ENCODE measurements at regions not wholly inside any gene's neighbourhood (a gene's known extent, or its start where the extent isn't known, plus 50 kb on each side); places are given as distances from the start of the nearest gene placed in this dataset.
"Not testable (repeated sequence)": the region's sequence is repeated elsewhere in the genome, so short reads cannot be mapped to it uniquely, and the experiment has no call there.

- no peak overlapping the region for H2AFZ ChIP-seq (ENCODE audit: low read length, unreplicated experiment)
- H3K27me3 ChIP-seq (ENCODE audit: insufficient read depth, low read length), result no peaks in the 10 kb centered on the region
- no peaks in the 10 kb centered on the region for H3K4me1 ChIP-seq (ENCODE audit: control insufficient read depth, insufficient read depth, low read length, unreplicated experiment)
- no peak overlapping the region for H3K4me3 ChIP-seq (ENCODE audit: low read depth, low read length)
- no peak overlapping the region for H3K27ac ChIP-seq (ENCODE audit: low read depth, low read length)
- no peaks in the 10 kb centered on the region for H3K79me2 ChIP-seq (ENCODE audit: control insufficient read depth, insufficient read depth, low read length, unreplicated experiment)
- no peaks in the 10 kb centered on the region for H3K36me3 ChIP-seq (ENCODE audit: insufficient read depth, low read length)
These were observed 81.4 kb upstream of the TBC1D5 start for GRCh38 chr3:17823816-17824215.

GRCh38 chr3:17823036-17823435, 80.6 kb upstream of the TBC1D5 start:
- H3K27me3 ChIP-seq (ENCODE audit: insufficient read depth, low read length), result no peaks in the 10 kb centered on the region
- H3K27ac ChIP-seq (ENCODE audit: low read depth, low read length), result no peak overlapping the region
- no peak overlapping the region for H3K4me3 ChIP-seq (ENCODE audit: low read depth, low read length)
- H3K36me3 ChIP-seq (ENCODE audit: insufficient read depth, low read length), result no peaks in the 10 kb centered on the region
- no peaks in the 10 kb centered on the region for H3K4me1 ChIP-seq (ENCODE audit: control insufficient read depth, insufficient read depth, low read length, unreplicated experiment)
- H2AFZ ChIP-seq (ENCODE audit: low read length, unreplicated experiment), result no peak overlapping the region
- no peaks in the 10 kb centered on the region for H3K79me2 ChIP-seq (ENCODE audit: control insufficient read depth, insufficient read depth, low read length, unreplicated experiment)

- H3K4me1 ChIP-seq (ENCODE audit: control insufficient read depth, insufficient read depth, low read length, unreplicated experiment), result no peaks in the 10 kb centered on the region
- no peaks in the 10 kb centered on the region for H3K27me3 ChIP-seq (ENCODE audit: insufficient read depth, low read length)
- no peaks in the 10 kb centered on the region for H3K79me2 ChIP-seq (ENCODE audit: control insufficient read depth, insufficient read depth, low read length, unreplicated experiment)
- H3K27ac ChIP-seq (ENCODE audit: low read depth, low read length), result no peak overlapping the region
- no peak overlapping the region for H3K4me3 ChIP-seq (ENCODE audit: low read depth, low read length)
- H2AFZ ChIP-seq (ENCODE audit: low read length, unreplicated experiment), result no peak overlapping the region
- H3K36me3 ChIP-seq (ENCODE audit: insufficient read depth, low read length), result no peaks in the 10 kb centered on the region
These were observed 78.3 kb upstream of the TBC1D5 start for GRCh38 chr3:17820704-17821103.

GRCh38 chr3:17820275-17820674, 77.8 kb upstream of the TBC1D5 start:
- Histone ChIP-seq H3K27ac (ENCODE audit: low read depth, low read length) (no peak overlapping the region), H3K4me3 (ENCODE audit: low read depth, low read length) (no peak overlapping the region), H3K4me1 (ENCODE audit: control insufficient read depth, insufficient read depth, low read length, unreplicated experiment) (no peaks in the 10 kb centered on the region), H3K79me2 (ENCODE audit: control insufficient read depth, insufficient read depth, low read length, unreplicated experiment) (no peaks in the 10 kb centered on the region), H3K36me3 (ENCODE audit: insufficient read depth, low read length) (no peaks in the 10 kb centered on the region), H2AFZ (ENCODE audit: low read length, unreplicated experiment) (no peak overlapping the region), H3K27me3 (ENCODE audit: insufficient read depth, low read length) (no peaks in the 10 kb centered on the region)

GRCh38 chr3:17817973-17818372, 75.5 kb upstream of the TBC1D5 start:
- H3K27me3 ChIP-seq (ENCODE audit: insufficient read depth, low read length); H2AFZ ChIP-seq (ENCODE audit: low read length, unreplicated experiment); H3K4me1 ChIP-seq (ENCODE audit: control insufficient read depth, insufficient read depth, low read length, unreplicated experiment); H3K27ac ChIP-seq (ENCODE audit: low read depth, low read length); H3K79me2 ChIP-seq (ENCODE audit: control insufficient read depth, insufficient read depth, low read length, unreplicated experiment); H3K36me3 ChIP-seq (ENCODE audit: insufficient read depth, low read length); H3K4me3 ChIP-seq (ENCODE audit: low read depth, low read length): not testable (repeated sequence)

GRCh38 chr3:17817545-17817944, 75.1 kb upstream of the TBC1D5 start:
- no peaks in the 10 kb centered on the region for H3K4me1 ChIP-seq (ENCODE audit: control insufficient read depth, insufficient read depth, low read length, unreplicated experiment)
- H2AFZ ChIP-seq (ENCODE audit: low read length, unreplicated experiment), result no peak overlapping the region
- no peak overlapping the region for H3K27ac ChIP-seq (ENCODE audit: low read depth, low read length)
- H3K36me3 ChIP-seq (ENCODE audit: insufficient read depth, low read length), result no peaks in the 10 kb centered on the region
- no peaks in the 10 kb centered on the region for H3K27me3 ChIP-seq (ENCODE audit: insufficient read depth, low read length)
- no peak overlapping the region for H3K4me3 ChIP-seq (ENCODE audit: low read depth, low read length)
- no peaks in the 10 kb centered on the region for H3K79me2 ChIP-seq (ENCODE audit: control insufficient read depth, insufficient read depth, low read length, unreplicated experiment)

GRCh38 chr3:17816839-17817238, 74.4 kb upstream of the TBC1D5 start:
- H3K79me2 ChIP-seq (ENCODE audit: control insufficient read depth, insufficient read depth, low read length, unreplicated experiment), result not testable (repeated sequence)

GRCh38 chr3:17812328-17812727, 69.9 kb upstream of the TBC1D5 start:
- H3K4me1 ChIP-seq (ENCODE audit: control insufficient read depth, insufficient read depth, low read length, unreplicated experiment), result peaks cover 19% of the 10 kb centered on the region
- H3K79me2 ChIP-seq (ENCODE audit: control insufficient read depth, insufficient read depth, low read length, unreplicated experiment); H2AFZ ChIP-seq (ENCODE audit: low read length, unreplicated experiment); H3K4me3 ChIP-seq (ENCODE audit: low read depth, low read length); H3K27me3 ChIP-seq (ENCODE audit: insufficient read depth, low read length); H3K27ac ChIP-seq (ENCODE audit: low read depth, low read length); H3K36me3 ChIP-seq (ENCODE audit: insufficient read depth, low read length): not testable (repeated sequence)

More at GRCh38 chr3:17816839-17817238, 74.4 kb upstream of the TBC1D5 start:
- H3K36me3 ChIP-seq (ENCODE audit: insufficient read depth, low read length); H3K4me1 ChIP-seq (ENCODE audit: control insufficient read depth, insufficient read depth, low read length, unreplicated experiment); H3K27me3 ChIP-seq (ENCODE audit: insufficient read depth, low read length); H2AFZ ChIP-seq (ENCODE audit: low read length, unreplicated experiment); H3K27ac ChIP-seq (ENCODE audit: low read depth, low read length); H3K4me3 ChIP-seq (ENCODE audit: low read depth, low read length): not testable (repeated sequence)

- Histone ChIP-seq H3K4me3 (ENCODE audit: low read depth, low read length) (no peak overlapping the region), H3K79me2 (ENCODE audit: control insufficient read depth, insufficient read depth, low read length, unreplicated experiment) (no peaks in the 10 kb centered on the region), H2AFZ (ENCODE audit: low read length, unreplicated experiment) (no peak overlapping the region), H3K27me3 (ENCODE audit: insufficient read depth, low read length) (no peaks in the 10 kb centered on the region), H3K36me3 (ENCODE audit: insufficient read depth, low read length) (no peaks in the 10 kb centered on the region), H3K27ac (ENCODE audit: low read depth, low read length) (no peak overlapping the region), H3K4me1 (ENCODE audit: control insufficient read depth, insufficient read depth, low read length, unreplicated experiment) (peaks cover 19% of the 10 kb centered on the region)
These were observed 69.2 kb upstream of the TBC1D5 start for GRCh38 chr3:17811646-17812045.

- Histone ChIP-seq H3K27ac (ENCODE audit: low read depth, low read length) (no peak overlapping the region), H2AFZ (ENCODE audit: low read length, unreplicated experiment) (peak overlapping the region; percentile 16), H3K27me3 (ENCODE audit: insufficient read depth, low read length) (no peaks in the 10 kb centered on the region)
These were observed 68.3 kb upstream of the TBC1D5 start for GRCh38 chr3:17810759-17811158.

GRCh38 chr3:17808994-17809393, 66.6 kb upstream of the TBC1D5 start:
- Histone ChIP-seq H3K4me3 (ENCODE audit: low read depth, low read length) (no peak overlapping the region), H3K79me2 (ENCODE audit: control insufficient read depth, insufficient read depth, low read length, unreplicated experiment) (no peaks in the 10 kb centered on the region)

More at GRCh38 chr3:17810759-17811158, 68.3 kb upstream of the TBC1D5 start:
- H3K4me3 ChIP-seq (ENCODE audit: low read depth, low read length), result no peak overlapping the region
- H3K79me2 ChIP-seq (ENCODE audit: control insufficient read depth, insufficient read depth, low read length, unreplicated experiment), result no peaks in the 10 kb centered on the region
- H3K36me3 ChIP-seq (ENCODE audit: insufficient read depth, low read length), result no peaks in the 10 kb centered on the region
- H3K4me1 ChIP-seq (ENCODE audit: control insufficient read depth, insufficient read depth, low read length, unreplicated experiment), result peaks cover 19% of the 10 kb centered on the region

More at GRCh38 chr3:17808994-17809393, 66.6 kb upstream of the TBC1D5 start:
- Histone ChIP-seq H2AFZ (ENCODE audit: low read length, unreplicated experiment) (no peak overlapping the region), H3K36me3 (ENCODE audit: insufficient read depth, low read length) (no peaks in the 10 kb centered on the region), H3K4me1 (ENCODE audit: control insufficient read depth, insufficient read depth, low read length, unreplicated experiment) (peaks cover 19% of the 10 kb centered on the region), H3K27me3 (ENCODE audit: insufficient read depth, low read length) (no peaks in the 10 kb centered on the region), H3K27ac (ENCODE audit: low read depth, low read length) (no peak overlapping the region)

Data from ACC112 (cell line).